Astrocyte of the cerebellum (primary cell): ENCODE measurements at regions not wholly inside any gene's neighbourhood (a gene's known extent, or its start where the extent isn't known, plus 50 kb on each side); places are given as distances from the start of the nearest gene placed in this dataset.

Source experiments
- DNase-seq: peaks from one replicate; pipeline ENCODE4 v3.0.0-alpha.2; 2011; ENCODE audit warnings: low read depth
- H3K4me3 ChIP-seq: 2 replicates; pipeline ENCODE4 v1.5.1; 2011; ENCODE audit warnings: mild to moderate bottlenecking, low read depth, low read length, moderate library complexity
- in situ Hi-C: cut with HindIII; loops from 2 replicates; pipeline ENCODE4 v1.10.0; 2017; ENCODE audit warnings: low sequenced_read_pairs
- TF ChIP-seq, protein P1 (sequence below): IDR thresholded peaks from 2 replicates; pipeline ENCODE4 v1.5.1; 2012; ENCODE audit warnings: low read length, low read depth, moderate library complexity, mild to moderate bottlenecking; ENCODE audit errors: missing control alignments

DNA sequence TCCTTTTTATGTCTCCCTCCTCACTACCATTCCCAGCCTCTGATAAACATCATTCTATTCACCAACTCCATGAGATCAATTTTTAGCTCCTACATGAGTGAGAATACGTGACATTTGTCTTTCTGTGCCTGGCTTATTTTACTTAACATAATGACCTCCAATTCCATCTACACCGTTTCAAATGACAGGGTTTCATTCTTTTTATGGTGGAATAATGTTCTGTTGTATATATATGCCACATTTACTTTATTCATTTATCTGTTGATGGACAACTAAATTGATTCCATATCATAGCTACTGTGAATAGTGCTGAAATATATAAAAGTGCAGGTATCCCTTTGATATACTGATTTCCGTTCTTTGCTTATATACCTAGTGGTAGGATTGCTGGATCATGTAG is 503.9 kb downstream of the SMARCA1 start:
- TF ChIP-seq, protein P1, sequence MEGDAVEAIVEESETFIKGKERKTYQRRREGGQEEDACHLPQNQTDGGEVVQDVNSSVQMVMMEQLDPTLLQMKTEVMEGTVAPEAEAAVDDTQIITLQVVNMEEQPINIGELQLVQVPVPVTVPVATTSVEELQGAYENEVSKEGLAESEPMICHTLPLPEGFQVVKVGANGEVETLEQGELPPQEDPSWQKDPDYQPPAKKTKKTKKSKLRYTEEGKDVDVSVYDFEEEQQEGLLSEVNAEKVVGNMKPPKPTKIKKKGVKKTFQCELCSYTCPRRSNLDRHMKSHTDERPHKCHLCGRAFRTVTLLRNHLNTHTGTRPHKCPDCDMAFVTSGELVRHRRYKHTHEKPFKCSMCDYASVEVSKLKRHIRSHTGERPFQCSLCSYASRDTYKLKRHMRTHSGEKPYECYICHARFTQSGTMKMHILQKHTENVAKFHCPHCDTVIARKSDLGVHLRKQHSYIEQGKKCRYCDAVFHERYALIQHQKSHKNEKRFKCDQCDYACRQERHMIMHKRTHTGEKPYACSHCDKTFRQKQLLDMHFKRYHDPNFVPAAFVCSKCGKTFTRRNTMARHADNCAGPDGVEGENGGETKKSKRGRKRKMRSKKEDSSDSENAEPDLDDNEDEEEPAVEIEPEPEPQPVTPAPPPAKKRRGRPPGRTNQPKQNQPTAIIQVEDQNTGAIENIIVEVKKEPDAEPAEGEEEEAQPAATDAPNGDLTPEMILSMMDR, result no peak
- in situ Hi-C loops, result no loop called here
- no peak overlapping the region for H3K4me3 ChIP-seq
- no peak for DNase-seq

DNA sequence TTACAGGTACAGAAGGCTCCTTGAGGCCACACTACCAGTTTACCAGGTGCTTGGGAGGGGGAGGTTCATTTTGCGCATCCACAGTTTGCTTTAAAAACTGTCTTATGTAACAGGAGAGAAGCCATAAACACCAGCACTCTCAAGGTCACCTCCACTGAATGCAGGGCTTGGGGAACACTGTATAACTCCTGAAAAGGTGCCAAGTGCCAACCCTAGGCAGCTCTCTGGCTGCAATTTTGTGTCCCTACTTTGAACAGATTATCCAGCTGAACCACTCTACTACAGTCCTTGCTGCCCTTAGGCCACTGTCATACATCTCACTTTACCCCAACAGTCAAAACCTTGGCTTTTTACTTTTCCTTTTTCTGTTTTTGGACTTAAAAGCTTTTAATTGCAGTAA is 507.9 kb downstream of the SMARCA1 start:
- TF ChIP-seq, protein P1, result no peak
- H3K4me3 ChIP-seq, result no peak overlapping the region
- no peak for DNase-seq
- in situ Hi-C loops, result no loop called here

DNA sequence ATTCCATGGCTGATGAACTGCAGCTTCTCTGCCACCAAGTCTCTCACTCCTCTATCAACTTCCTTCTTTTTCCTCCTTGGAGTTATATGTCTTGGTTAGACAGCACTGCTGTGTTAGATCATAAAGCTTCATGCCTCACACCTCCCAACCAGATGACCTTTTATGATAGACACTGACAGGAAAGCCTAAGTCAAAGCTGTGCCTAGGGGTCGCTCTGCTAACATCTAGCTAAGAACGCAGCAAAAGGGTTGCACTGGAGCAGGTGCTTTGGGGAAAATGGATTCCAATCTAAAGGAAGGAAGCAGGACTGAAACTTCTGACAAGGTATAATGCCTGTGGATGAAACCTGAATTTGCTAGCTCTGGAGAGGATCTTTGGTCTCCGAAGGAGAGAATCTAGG is 509.7 kb downstream of the SMARCA1 start:
- in situ Hi-C loops, result no loop called here
- TF ChIP-seq, protein P1, result no peak
- no peak overlapping the region for H3K4me3 ChIP-seq
- DNase-seq, result no peak

DNA sequence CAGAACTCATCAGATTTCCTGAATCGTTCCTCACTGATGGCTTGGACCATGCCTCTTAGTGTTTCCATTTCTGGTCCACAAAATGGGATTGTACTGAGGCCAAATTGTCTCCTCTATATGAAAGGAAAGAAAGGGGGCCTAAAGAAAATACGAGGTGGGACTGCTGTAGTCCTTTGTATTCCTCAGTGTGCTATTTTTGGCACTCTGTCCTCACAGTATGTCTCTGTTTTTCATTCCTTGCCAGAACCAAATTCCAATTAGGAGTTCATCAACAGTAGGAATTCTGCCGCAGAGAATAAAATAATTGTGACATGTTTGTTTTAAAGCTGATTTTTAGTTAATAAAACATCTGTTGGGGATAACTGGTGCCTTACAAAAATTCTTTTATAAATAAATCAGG is 515.7 kb downstream of the SMARCA1 start:
- in situ Hi-C loops, result no loop called here
- no peak overlapping the region for H3K4me3 ChIP-seq
- TF ChIP-seq, protein P1, result no peak
- no peak for DNase-seq

DNA sequence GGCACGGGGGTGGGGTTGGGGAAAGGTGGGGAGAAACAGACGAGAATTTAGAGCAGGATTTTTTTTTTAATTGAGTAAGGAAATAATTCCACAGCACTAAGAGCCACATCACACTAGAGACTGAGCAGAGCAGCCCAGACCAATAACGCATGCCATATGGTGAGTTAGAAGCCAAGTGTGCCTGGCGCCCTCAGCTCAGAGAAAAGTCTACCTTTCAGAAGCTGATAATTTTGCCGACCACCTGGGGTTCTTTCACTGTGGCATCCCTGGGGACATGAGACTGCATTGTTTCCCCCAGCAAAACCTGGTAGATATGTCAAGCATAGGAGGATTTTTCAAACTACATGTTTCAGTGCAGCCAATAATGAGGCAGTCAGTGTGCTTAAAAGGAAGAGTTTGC is 516.8 kb downstream of the SMARCA1 start:
- in situ Hi-C loops, result no loop called here
- TF ChIP-seq, protein P1, result no peak
- H3K4me3 ChIP-seq, result no peak overlapping the region
- no peak for DNase-seq

DNA sequence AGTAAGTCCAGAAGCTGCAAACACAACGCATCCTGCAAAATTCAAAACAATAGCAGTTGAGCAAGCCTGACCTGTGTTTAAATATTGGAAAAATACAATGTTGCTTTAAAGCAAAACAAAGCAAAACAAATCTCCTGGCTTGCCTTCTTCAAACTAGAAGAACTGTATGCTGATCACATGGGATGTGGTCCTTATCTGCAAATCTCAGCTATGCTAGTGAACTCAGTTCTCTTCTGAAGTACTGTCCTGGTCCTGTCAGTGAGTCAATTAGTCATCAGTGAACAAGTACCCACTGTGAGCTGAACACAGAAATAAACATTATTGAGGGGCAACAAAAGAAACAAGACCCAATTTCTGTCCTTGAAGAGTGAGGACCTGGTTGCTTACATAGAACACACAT is 522.5 kb downstream of the SMARCA1 start:
- in situ Hi-C loops, result no loop called here
- DNase-seq, result no peak
- TF ChIP-seq, protein P1, result no peak
- H3K4me3 ChIP-seq, result no peak overlapping the region

DNA sequence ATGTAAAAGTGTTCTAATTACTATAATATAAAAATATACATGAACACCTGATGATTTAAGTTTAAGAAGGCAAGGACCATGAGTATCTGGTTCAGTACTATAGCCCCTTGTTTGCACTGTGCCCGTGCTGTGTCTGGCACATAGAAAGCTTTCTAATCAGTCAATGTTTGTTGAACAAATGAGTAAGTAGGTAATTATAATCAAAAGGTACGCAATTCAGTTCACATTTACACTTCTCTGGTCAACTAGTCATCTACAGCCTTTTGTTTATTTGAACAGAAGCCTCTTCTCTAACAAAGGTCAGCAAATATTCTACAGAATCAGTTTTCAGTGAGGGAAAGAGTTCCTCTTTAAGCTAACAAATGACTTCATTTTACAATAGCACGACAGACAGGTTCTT is 523.3 kb downstream of the SMARCA1 start:
- no peak overlapping the region for H3K4me3 ChIP-seq
- no peak for DNase-seq
- in situ Hi-C loops, result no loop called here
- TF ChIP-seq, protein P1, result no peak
